Ishikawa (cell line): ENCODE measurements at regions not wholly inside any gene's neighbourhood (a gene's known extent, or its start where the extent isn't known, plus 50 kb on each side); places are given as distances from the start of the nearest gene placed in this dataset.

Source experiments
- CEBPB ChIP-seq: IDR thresholded peaks from 2 replicates; pipeline ENCODE4 v1.6.1; 2012
- CREB1 ChIP-seq: IDR thresholded peaks from 2 replicates; pipeline ENCODE4 v1.6.1; 2012; ENCODE audit warnings: low read depth
- EGR1 ChIP-seq: IDR thresholded peaks from 2 replicates; pipeline ENCODE4 v1.6.1; 2012
- EP300 ChIP-seq: IDR thresholded peaks from 2 replicates; pipeline ENCODE4 v1.6.1; 2012; ENCODE audit warnings: borderline replicate concordance
- FOXM1 ChIP-seq: IDR thresholded peaks from 2 replicates; pipeline ENCODE4 v1.6.1; 2012; ENCODE audit warnings: low read depth, borderline replicate concordance
- NFIC ChIP-seq: IDR thresholded peaks from 2 replicates; pipeline ENCODE4 v1.6.1; 2012
- RAD21 ChIP-seq: IDR thresholded peaks from 2 replicates; pipeline ENCODE4 v1.6.1; 2012; ENCODE audit warnings: low read depth
- TAF1 ChIP-seq: IDR thresholded peaks from 2 replicates; pipeline ENCODE4 v1.6.1; 2012; ENCODE audit warnings: low read depth, mild to moderate bottlenecking
- TCF12 ChIP-seq: IDR thresholded peaks from 2 replicates; pipeline ENCODE4 v1.6.1; 2012; ENCODE audit warnings: low read depth
- TEAD4 ChIP-seq: IDR thresholded peaks from 2 replicates; pipeline ENCODE4 v1.6.1; 2012
- USF1 ChIP-seq: IDR thresholded peaks from 2 replicates; pipeline ENCODE4 v1.6.1; 2012
- YY1 ChIP-seq: IDR thresholded peaks from 2 replicates; pipeline ENCODE4 v1.6.1; 2012; ENCODE audit warnings: low read depth
- ZBTB7A ChIP-seq: IDR thresholded peaks from 2 replicates; pipeline ENCODE4 v1.6.1; 2012; ENCODE audit warnings: low read depth
- TF ChIP-seq, protein P1 (sequence below): IDR thresholded peaks from 2 replicates; pipeline ENCODE4 v1.6.1; 2012; ENCODE audit warnings: low read depth, mild to moderate bottlenecking
- TF ChIP-seq, protein P2 (sequence below): IDR thresholded peaks from 2 replicates; pipeline ENCODE4 v1.6.1; 2012

DNA sequence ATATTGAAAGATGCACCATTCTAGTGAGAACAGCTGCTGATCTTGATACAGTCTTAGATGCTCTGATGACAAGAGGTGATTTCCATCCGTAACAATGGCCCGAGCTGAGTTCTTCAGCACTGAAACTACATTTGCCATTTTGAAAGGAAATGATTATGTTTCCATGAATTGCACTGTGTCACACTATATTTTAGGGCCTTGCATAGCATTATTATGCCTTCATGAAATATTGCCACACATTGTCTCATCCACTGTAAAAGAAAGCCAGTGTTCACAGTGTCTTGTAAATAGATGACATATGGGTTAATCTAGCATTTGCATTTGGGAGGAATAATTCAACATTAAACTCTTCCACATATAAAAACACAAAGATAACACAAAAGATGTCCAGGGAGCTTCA lies 438.3 kb upstream of the PSMD7 start:
- TF ChIP-seq CREB1 (no peak), EP300 (no peak), YY1 (no peak), ZBTB7A (no peak), RAD21 (no peak), CEBPB (no peak), USF1 (no peak), FOXM1 (no peak), TAF1 (no peak), NFIC (no peak), TEAD4 (no peak), TCF12 (no peak), EGR1 (no peak)
- TF ChIP-seq, protein P1, sequence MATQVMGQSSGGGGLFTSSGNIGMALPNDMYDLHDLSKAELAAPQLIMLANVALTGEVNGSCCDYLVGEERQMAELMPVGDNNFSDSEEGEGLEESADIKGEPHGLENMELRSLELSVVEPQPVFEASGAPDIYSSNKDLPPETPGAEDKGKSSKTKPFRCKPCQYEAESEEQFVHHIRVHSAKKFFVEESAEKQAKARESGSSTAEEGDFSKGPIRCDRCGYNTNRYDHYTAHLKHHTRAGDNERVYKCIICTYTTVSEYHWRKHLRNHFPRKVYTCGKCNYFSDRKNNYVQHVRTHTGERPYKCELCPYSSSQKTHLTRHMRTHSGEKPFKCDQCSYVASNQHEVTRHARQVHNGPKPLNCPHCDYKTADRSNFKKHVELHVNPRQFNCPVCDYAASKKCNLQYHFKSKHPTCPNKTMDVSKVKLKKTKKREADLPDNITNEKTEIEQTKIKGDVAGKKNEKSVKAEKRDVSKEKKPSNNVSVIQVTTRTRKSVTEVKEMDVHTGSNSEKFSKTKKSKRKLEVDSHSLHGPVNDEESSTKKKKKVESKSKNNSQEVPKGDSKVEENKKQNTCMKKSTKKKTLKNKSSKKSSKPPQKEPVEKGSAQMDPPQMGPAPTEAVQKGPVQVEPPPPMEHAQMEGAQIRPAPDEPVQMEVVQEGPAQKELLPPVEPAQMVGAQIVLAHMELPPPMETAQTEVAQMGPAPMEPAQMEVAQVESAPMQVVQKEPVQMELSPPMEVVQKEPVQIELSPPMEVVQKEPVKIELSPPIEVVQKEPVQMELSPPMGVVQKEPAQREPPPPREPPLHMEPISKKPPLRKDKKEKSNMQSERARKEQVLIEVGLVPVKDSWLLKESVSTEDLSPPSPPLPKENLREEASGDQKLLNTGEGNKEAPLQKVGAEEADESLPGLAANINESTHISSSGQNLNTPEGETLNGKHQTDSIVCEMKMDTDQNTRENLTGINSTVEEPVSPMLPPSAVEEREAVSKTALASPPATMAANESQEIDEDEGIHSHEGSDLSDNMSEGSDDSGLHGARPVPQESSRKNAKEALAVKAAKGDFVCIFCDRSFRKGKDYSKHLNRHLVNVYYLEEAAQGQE, result no peak
- TF ChIP-seq, protein P2, sequence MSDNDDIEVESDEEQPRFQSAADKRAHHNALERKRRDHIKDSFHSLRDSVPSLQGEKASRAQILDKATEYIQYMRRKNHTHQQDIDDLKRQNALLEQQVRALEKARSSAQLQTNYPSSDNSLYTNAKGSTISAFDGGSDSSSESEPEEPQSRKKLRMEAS, result no peak

DNA sequence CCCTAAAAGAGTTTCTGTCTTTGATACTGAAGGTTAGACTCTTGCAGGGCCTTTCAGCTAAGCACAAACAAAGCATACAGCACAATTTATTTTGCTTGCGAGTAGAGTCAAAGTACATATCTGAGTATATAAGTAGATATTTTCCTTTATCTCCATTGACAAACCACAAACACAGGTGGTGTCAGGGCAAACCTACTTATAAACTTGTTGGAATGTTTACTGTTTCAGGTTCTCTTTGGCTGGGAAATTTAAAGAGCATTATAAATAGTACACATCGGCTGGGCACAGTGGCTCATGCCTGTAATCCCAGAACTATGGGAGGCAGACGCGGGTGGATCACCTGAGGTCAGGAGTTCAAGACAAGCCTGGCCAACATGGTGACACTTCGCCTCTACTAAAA lies 442.6 kb upstream of the PSMD7 start:
- no peak for TF ChIP-seq YY1
- no peak for TF ChIP-seq USF1
- TF ChIP-seq, protein P2, result no peak
- no peak for TF ChIP-seq NFIC
- TF ChIP-seq, protein P1, result no peak
- no peak for TF ChIP-seq TEAD4
- TF ChIP-seq EP300, result no peak
- no peak for TF ChIP-seq RAD21

DNA sequence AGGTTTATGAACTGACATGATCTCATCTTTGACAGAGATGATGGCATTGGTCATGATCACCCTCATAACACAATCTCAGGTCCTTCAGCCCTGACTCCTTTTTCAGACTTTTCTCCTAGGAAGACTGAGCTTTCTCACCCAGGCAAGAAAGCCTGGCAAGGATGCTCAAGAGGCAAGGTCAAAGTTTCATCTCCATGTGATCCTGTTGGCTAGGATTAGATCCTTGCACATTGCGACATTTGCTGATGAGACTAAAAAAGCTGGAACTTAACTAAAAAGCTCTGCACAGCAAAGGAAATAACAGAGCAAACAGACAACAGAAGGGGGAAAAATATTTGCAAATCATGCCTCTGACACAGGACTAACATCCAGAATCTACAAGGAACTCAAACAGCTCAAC lies 444.1 kb upstream of the PSMD7 start:
- TF ChIP-seq, protein P1, result no peak
- no peak for TF ChIP-seq USF1
- no peak for TF ChIP-seq NFIC
- TF ChIP-seq YY1, result no peak
- TF ChIP-seq CEBPB, result no peak

- TF ChIP-seq TCF12, result no peak
- TF ChIP-seq, protein P1, result no peak
- no peak for TF ChIP-seq TEAD4
- TF ChIP-seq, protein P2, result no peak
- TF ChIP-seq EGR1, result no peak
- TF ChIP-seq CEBPB, result no peak
- no peak for TF ChIP-seq ZBTB7A
- no peak for TF ChIP-seq EP300
- no peak for TF ChIP-seq USF1
- no peak for TF ChIP-seq TAF1
- no peak for TF ChIP-seq NFIC
- TF ChIP-seq YY1, result no peak
- TF ChIP-seq RAD21, result no peak
- TF ChIP-seq FOXM1, result no peak
- TF ChIP-seq CREB1, result no peak
These were observed 447.6 kb upstream of the PSMD7 start for GRCh38 chr16:73848993-73849392.
